ENCODE measurements at regions not wholly inside any gene's neighbourhood (a gene's known extent, or its start where the extent isn't known, plus 50 kb on each side); places are given as distances from the start of the nearest gene placed in this dataset.

DNA sequence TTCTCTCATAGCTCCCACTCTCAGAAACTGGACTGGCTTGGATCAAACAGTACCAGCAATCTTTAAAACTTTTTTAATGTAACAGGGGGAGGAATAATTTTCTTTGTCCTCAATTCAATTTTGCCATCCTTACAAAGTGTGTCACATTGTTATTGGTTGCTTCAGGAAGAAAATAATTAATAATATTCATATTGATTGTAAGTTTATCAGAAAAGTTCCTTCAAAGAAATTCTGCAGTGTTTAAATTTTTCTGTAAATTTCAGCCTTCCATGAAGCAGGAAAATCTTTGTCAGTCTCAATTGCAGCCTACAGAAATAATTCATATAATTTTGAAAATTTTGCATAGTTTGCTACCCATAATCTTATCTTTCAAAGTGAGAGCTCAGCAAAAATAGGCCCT lies 1119.1 kb upstream of the ATXN7L3B start:
- TF ChIP-seq SUZ12 (IDR thresholded peaks at IDR 0.05; ENCODE audit: extremely low read depth, insufficient read depth, insufficient read length) (no peak), ZNF274 (IDR thresholded peaks at IDR 0.05; ENCODE audit: low read depth, low read length) (no peak), YY1 (IDR thresholded peaks at IDR 0.05; ENCODE audit: insufficient read depth, insufficient read length) (no peak)
